ENCODE measurements at regions not wholly inside any gene's neighbourhood (a gene's known extent, or its start where the extent isn't known, plus 50 kb on each side); places are given as distances from the start of the nearest gene placed in this dataset.

GRCh38 chr5:118224546-118224945, 763.8 kb downstream of the DTWD2 start:
- H3K4me3 ChIP-seq (ENCODE audit: low read length) = no peak overlapping the region
- TF ChIP-seq CTCF (conservative IDR thresholded peaks at IDR 0.05; ENCODE audit: low read depth, low read length) = no peak
- no peak for DNase-seq (ENCODE audit: low read depth)

- no peak for DNase-seq (ENCODE audit: low read depth)
- H3K4me3 ChIP-seq (ENCODE audit: low read length) = no peak overlapping the region
- TF ChIP-seq CTCF (conservative IDR thresholded peaks at IDR 0.05; ENCODE audit: low read depth, low read length) = no peak
Measured at GRCh38 chr5:118220556-118221195, 767.7 kb downstream of the DTWD2 start.

- no peak overlapping the region for H3K4me3 ChIP-seq (ENCODE audit: low read length)
- no peak for DNase-seq (ENCODE audit: low read depth)
- no peak for TF ChIP-seq CTCF (conservative IDR thresholded peaks at IDR 0.05; ENCODE audit: low read depth, low read length)
Measured at GRCh38 chr5:118211606-118212005, 776.7 kb downstream of the DTWD2 start.

GRCh38 chr5:118208031-118208453, 780.3 kb downstream of the DTWD2 start:
- no peak overlapping the region for H3K4me3 ChIP-seq (ENCODE audit: low read length)
- no peak for DNase-seq (ENCODE audit: low read depth)
- no peak for TF ChIP-seq CTCF (conservative IDR thresholded peaks at IDR 0.05; ENCODE audit: low read depth, low read length)

DNA sequence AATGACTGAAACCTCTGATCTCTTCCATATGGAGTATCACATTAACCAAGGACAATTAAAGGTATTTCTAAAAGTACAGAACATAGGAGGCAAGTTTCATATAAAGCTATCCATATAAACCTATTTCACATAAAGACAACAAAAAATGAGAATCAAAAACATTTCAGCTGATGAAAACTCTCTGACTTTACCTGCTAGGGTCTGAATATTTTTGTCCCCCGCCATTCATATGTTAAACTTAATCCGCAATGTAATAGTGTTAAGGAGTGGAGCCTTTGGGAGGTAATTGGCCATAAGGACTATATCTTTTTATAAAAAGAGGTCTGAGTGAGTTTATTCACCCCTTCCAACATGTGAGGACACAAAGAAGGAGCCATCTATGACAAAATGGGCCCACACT, 788.5 kb downstream of the DTWD2 start:
- no peak for TF ChIP-seq CTCF (conservative IDR thresholded peaks at IDR 0.05; ENCODE audit: low read depth, low read length)
- no peak overlapping the region for H3K4me3 ChIP-seq (ENCODE audit: low read length)
- no peak for DNase-seq (ENCODE audit: low read depth)

DNA sequence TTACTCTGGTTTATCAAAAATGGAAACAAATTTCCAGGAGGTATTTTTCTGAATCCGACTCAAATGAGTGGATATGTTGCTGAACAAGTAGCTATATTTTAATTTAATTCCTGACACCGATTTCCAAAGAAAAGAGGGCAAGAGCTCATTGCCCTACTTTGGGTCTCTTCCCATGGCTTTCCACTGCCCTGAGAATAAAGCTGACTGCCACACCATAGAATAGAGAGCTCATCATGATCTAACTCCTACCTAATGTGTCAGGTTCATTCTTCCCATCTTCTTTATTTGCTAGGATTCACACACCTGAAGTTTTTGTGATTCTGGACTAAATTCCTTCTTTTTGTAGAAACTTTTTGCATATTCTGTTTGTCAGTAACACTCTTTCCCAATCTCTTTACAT, 792.1 kb downstream of the DTWD2 start:
- TF ChIP-seq CTCF (conservative IDR thresholded peaks at IDR 0.05; ENCODE audit: low read depth, low read length) = no peak
- DNase-seq (ENCODE audit: low read depth) = no peak
- H3K4me3 ChIP-seq (ENCODE audit: low read length) = no peak overlapping the region

DNA sequence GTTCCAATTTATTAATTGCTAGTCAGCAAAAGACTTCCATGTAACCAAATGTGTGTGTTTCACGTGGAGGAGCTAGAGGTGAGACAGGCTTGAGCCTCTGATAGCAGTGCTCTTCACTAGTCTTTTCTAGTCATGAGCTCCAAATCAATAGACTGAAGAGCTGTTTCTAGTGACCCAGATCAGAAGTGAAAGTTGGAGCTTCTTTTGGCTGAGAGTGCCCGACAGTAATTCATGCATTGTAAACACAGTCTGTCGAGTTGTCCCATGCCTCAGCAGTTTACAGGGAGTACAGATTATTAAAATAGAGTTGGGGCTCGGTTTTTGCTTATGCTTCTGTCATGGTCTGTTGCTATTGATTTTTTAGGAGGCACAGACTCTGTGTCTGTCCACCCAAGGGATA, 793.1 kb downstream of the DTWD2 start:
- TF ChIP-seq CTCF (conservative IDR thresholded peaks at IDR 0.05; ENCODE audit: low read depth, low read length) = no peak
- H3K4me3 ChIP-seq (ENCODE audit: low read length) = no peak overlapping the region
- no peak for DNase-seq (ENCODE audit: low read depth)
